ENCODE measurements at regions not wholly inside any gene's neighbourhood (a gene's known extent, or its start where the extent isn't known, plus 50 kb on each side); places are given as distances from the start of the nearest gene placed in this dataset.

DNA sequence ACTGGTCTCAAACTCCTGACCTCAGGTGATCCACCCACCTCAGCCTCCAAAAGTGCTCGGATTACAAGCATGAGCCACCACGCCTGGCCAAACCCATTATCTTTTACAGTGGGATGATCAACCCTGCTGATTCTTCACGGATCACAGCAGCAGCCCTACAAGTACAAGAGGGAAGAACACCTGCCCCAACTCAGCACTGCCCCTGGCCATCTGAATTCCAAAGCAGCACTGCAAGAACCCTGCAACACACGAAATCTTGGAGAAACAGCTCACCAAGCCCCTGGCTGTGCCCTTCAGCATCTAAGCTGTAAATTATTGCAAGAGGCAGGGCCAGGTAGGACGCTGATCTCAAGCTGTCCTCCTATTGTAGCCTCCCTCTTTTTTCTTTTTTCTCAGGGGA, 54.5 kb upstream of the MC3R start:
- H3K4me3 ChIP-seq: no peak overlapping the region
- H3K27ac ChIP-seq: no peak overlapping the region
- no peaks in the 10 kb centered on the region for H3K79me2 ChIP-seq (ENCODE audit: insufficient read depth)
- H3K9ac ChIP-seq: no peak overlapping the region
- in situ Hi-C loops (cut with MboI): no loop called here
- no peaks in the 10 kb centered on the region for H3K36me3 ChIP-seq (ENCODE audit: low read depth)
- DNase-seq: no peak
- H3K4me2 ChIP-seq (ENCODE audit: unreplicated experiment): no peak overlapping the region
- H3K4me1 ChIP-seq (ENCODE audit: insufficient read depth): no peaks in the 10 kb centered on the region
- no peaks in the 10 kb centered on the region for H3K9me2 ChIP-seq (ENCODE audit: insufficient read depth)
- no peak overlapping the region for H2AFZ ChIP-seq
- no peaks in the 10 kb centered on the region for H3K9me3 ChIP-seq (ENCODE audit: low read depth)
- 7 to 12% methylated on average over 5 of the region's 5 CpGs for whole genome bisulfite sequencing, 2 experiments (ENCODE audit: low coverage in 1 of 2, low lambda C conversion rate in 2 of 2, missing lambda C conversion rate in 2 of 2)
- no peaks in the 10 kb centered on the region for H4K20me1 ChIP-seq (ENCODE audit: insufficient read depth)
- no peaks in the 10 kb centered on the region for H3F3A ChIP-seq (ENCODE audit: insufficient read depth)
- no peak for TF ChIP-seq EZH2phosphoT487 (IDR thresholded peaks at IDR 0.05; ENCODE audit: insufficient read depth, low read depth)
- H3K27me3 ChIP-seq (replicated peaks; ENCODE audit: insufficient read depth): no peaks in the 10 kb centered on the region

DNA sequence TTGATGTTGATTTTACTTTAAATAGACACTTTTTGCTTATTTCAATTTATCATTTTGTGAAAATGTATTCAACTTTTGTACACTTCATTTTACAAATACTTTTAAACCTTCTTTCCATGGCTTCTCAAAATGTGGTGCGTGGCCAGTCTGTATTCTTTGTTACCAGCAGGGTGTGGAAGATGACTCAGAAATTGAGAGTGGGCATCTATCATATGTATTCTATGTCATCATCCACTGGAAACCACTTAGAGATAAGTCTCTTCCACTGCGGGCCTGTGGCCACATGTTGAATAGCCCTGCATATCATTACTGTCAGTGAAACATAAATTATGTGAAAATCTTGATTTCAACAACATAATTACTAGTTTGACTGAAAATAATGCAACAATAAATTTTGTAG, 52.6 kb upstream of the MC3R start:
- no peaks in the 10 kb centered on the region for H3K79me2 ChIP-seq (ENCODE audit: insufficient read depth)
- H3K9me3 ChIP-seq (ENCODE audit: low read depth): no peaks in the 10 kb centered on the region
- DNase-seq: no peak
- no peak overlapping the region for H2AFZ ChIP-seq
- H3K27ac ChIP-seq: no peak overlapping the region
- no peaks in the 10 kb centered on the region for H3K36me3 ChIP-seq (ENCODE audit: low read depth)
- H3F3A ChIP-seq (ENCODE audit: insufficient read depth): no peaks in the 10 kb centered on the region
- no peaks in the 10 kb centered on the region for H3K4me1 ChIP-seq (ENCODE audit: insufficient read depth)
- H3K9me2 ChIP-seq (ENCODE audit: insufficient read depth): no peaks in the 10 kb centered on the region
- no peaks in the 10 kb centered on the region for H4K20me1 ChIP-seq (ENCODE audit: insufficient read depth)
- no peaks in the 10 kb centered on the region for H3K27me3 ChIP-seq (replicated peaks; ENCODE audit: insufficient read depth)
- in situ Hi-C loops (cut with MboI): no loop called here
- H3K9ac ChIP-seq: no peak overlapping the region
- TF ChIP-seq EZH2phosphoT487 (IDR thresholded peaks at IDR 0.05; ENCODE audit: insufficient read depth, low read depth) (no peak), EZH2 (IDR thresholded peaks at IDR 0.05; ENCODE audit: insufficient read depth, poor library complexity, severe bottlenecking) (no peak)
- no peak overlapping the region for H3K4me3 ChIP-seq
- H3K4me2 ChIP-seq (ENCODE audit: unreplicated experiment): no peak overlapping the region
- WGBS, 2 experiments (ENCODE audit: low coverage in 1 of 2, low lambda C conversion rate in 2 of 2, missing lambda C conversion rate in 2 of 2): 14 to 17% methylated on average over 2 of the region's 2 CpGs

Measured in GM23248 (cell line).